Neutrophil (primary cell): ENCODE measurements at regions not wholly inside any gene's neighbourhood (a gene's known extent, or its start where the extent isn't known, plus 50 kb on each side); places are given as distances from the start of the nearest gene placed in this dataset.

Experiments
- H3K27ac ChIP-seq: fragments of 200-600 bp; sonication (generic); 2 replicates; pipeline ENCODE4 v1.5.1; 2016; ENCODE audit warnings: mild to moderate bottlenecking, moderate library complexity
- H3K27me3 ChIP-seq: fragments of 200-600 bp; sonication (generic); 2 replicates; pipeline ENCODE4 v1.6.0; 2016; ENCODE audit warnings: mild to moderate bottlenecking
- H3K36me3 ChIP-seq: fragments of 200-600 bp; sonication (generic); 2 replicates; pipeline ENCODE4 v1.5.1; 2017
- H3K4me1 ChIP-seq, 2 experiments: fragments of 200-600 bp in 1 of 2; sonication (generic) in 1 of 2; 1 replicate in 1 of 2; 2 replicates in 1 of 2; pipeline versions ENCODE4 v1.5.1 to v1.6.1; 2013 to 2016; ENCODE audit warnings: low read depth in 1 of 2, low read length in 1 of 2, mild to moderate bottlenecking in 1 of 2, moderate library complexity in 1 of 2; ENCODE audit not compliant: control insufficient read depth in 1 of 2, insufficient read depth in 1 of 2
- H3K4me3 ChIP-seq, 2 experiments: fragments of 200-600 bp in 1 of 2; sonication (generic) in 1 of 2; 1 replicate in 1 of 2; 2 replicates in 1 of 2; pipeline ENCODE4 v1.5.1; 2013 to 2016; ENCODE audit warnings: low read depth in 1 of 2, low read length in 1 of 2, mild to moderate bottlenecking in 1 of 2, moderate library complexity in 1 of 2
- H3K9me3 ChIP-seq: fragments of 200-600 bp; sonication (generic); 2 replicates; pipeline ENCODE4 v1.5.1; 2016
- TF ChIP-seq, protein P1 (sequence below): fragments of 200-600 bp; sonication (generic); IDR thresholded peaks from 2 replicates; pipeline ENCODE4 v1.5.1; 2016; ENCODE audit warnings: antibody characterized with exemption

- H3K27ac ChIP-seq, result no peak overlapping the region
- no peaks in the 10 kb centered on the region for H3K4me1 ChIP-seq
- H3K9me3 ChIP-seq, result no peaks in the 10 kb centered on the region
- no peaks in the 10 kb centered on the region for H3K36me3 ChIP-seq
- TF ChIP-seq, protein P1, sequence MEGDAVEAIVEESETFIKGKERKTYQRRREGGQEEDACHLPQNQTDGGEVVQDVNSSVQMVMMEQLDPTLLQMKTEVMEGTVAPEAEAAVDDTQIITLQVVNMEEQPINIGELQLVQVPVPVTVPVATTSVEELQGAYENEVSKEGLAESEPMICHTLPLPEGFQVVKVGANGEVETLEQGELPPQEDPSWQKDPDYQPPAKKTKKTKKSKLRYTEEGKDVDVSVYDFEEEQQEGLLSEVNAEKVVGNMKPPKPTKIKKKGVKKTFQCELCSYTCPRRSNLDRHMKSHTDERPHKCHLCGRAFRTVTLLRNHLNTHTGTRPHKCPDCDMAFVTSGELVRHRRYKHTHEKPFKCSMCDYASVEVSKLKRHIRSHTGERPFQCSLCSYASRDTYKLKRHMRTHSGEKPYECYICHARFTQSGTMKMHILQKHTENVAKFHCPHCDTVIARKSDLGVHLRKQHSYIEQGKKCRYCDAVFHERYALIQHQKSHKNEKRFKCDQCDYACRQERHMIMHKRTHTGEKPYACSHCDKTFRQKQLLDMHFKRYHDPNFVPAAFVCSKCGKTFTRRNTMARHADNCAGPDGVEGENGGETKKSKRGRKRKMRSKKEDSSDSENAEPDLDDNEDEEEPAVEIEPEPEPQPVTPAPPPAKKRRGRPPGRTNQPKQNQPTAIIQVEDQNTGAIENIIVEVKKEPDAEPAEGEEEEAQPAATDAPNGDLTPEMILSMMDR, result no peak
- H3K27me3 ChIP-seq, result no peaks in the 10 kb centered on the region
- no peak overlapping the region for H3K4me3 ChIP-seq
These were observed 110.8 kb upstream of the KAZN start for GRCh38 chr1:14487671-14488070.

DNA sequence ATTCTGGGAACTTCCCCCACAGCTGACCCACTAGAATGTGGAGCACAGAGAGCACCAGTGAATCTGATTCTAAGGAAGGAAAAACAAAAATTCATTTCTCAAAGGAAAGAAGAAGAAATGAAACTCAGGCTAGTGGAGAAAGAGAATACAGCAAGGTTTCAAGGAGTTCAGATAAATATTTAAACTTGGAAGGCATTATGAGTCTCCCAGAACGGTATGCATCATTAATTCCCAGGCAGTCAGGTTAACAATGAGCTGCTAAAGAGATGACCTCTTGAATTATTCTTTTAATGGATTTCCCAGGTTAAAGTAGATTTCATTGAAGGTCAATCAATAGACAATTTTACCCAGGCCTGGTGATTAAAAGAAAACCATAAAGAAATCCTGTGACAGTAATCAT lies 103.6 kb upstream of the KAZN start:
- Histone ChIP-seq H3K27ac (no peak overlapping the region), H3K36me3 (no peaks in the 10 kb centered on the region), H3K4me1 (no peaks in the 10 kb centered on the region), H3K4me3 (no peak overlapping the region), H3K9me3 (no peaks in the 10 kb centered on the region), H3K27me3 (peaks cover 9% of the 10 kb centered on the region)
- TF ChIP-seq, protein P1, result no peak

GRCh38 chr1:14495381-14495780 lies 103.1 kb upstream of the KAZN start:
- H3K4me1 ChIP-seq, result no peaks in the 10 kb centered on the region
- H3K27me3 ChIP-seq, result peaks cover 10% of the 10 kb centered on the region
- TF ChIP-seq, protein P1, result no peak
- H3K36me3 ChIP-seq, result no peaks in the 10 kb centered on the region
- H3K4me3 ChIP-seq, result no peak overlapping the region
- no peak overlapping the region for H3K27ac ChIP-seq
- no peaks in the 10 kb centered on the region for H3K9me3 ChIP-seq

GRCh38 chr1:14495996-14496395 lies 102.5 kb upstream of the KAZN start:
- H3K36me3 ChIP-seq, result no peaks in the 10 kb centered on the region
- H3K4me1 ChIP-seq, result no peaks in the 10 kb centered on the region
- peaks cover 10% of the 10 kb centered on the region for H3K27me3 ChIP-seq
- H3K9me3 ChIP-seq, result no peaks in the 10 kb centered on the region
- no peak overlapping the region for H3K27ac ChIP-seq
- TF ChIP-seq, protein P1, result no peak
- no peak overlapping the region for H3K4me3 ChIP-seq

DNA sequence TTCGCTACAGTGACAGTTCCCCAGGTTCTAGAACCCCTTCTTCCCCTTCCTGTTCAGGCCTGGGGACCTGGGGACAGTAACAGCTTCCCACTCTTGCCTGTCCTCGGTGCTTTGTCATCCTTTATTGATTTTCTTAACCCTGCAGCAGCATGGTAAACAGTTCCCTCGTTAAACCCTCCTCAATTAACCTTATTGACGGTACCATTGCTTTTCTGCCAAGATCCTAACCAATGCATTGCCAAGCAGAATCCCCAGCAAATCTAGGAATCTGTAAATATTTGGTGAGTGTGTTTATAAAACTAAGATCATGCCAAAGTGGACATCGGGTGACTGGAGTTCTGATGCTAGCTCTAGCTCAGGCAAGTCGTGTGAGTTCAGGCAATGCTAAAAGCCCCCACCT lies 99.6 kb upstream of the KAZN start:
- TF ChIP-seq, protein P1, result no peak
- Histone ChIP-seq H3K27ac (no peak overlapping the region), H3K9me3 (no peaks in the 10 kb centered on the region), H3K4me1 (no peaks in the 10 kb centered on the region), H3K4me3 (no peak overlapping the region), H3K36me3 (no peaks in the 10 kb centered on the region), H3K27me3 (peaks cover 10% of the 10 kb centered on the region)
